Activated CD4-positive, alpha-beta T cell treated with anti-CD3 and anti-CD28 coated beads, Interleukin-2, Interleukin-6, amounts not matched to agents 100 ng/mL and 50 ng/mL, durations not matched to agents 16 hours and 8 hours (primary cell): ENCODE measurements at regions not wholly inside any gene's neighbourhood (a gene's known extent, or its start where the extent isn't known, plus 50 kb on each side); places are given as distances from the start of the nearest gene placed in this dataset.

Source experiments
- DNase-seq: peaks from one replicate; pipeline ENCODE4 v3.0.0-alpha.2; 2020

GRCh38 chr18:5091741-5092140, 105.3 kb downstream of the AKAIN1 start:
- no peak for DNase-seq

GRCh38 chr18:5075297-5075696, 121.8 kb downstream of the AKAIN1 start:
- no peak for DNase-seq

GRCh38 chr18:5073026-5073944, 123.8 kb downstream of the AKAIN1 start:
- peak; percentile 20 for DNase-seq

- DNase-seq, result no peak
Observed at GRCh38 chr18:5068851-5069250, 128.2 kb downstream of the AKAIN1 start.

- DNase-seq, result peak; percentile 33
Observed at GRCh38 chr18:5066380-5066977, 130.6 kb downstream of the AKAIN1 start.

- no peak for DNase-seq
Observed at GRCh38 chr18:5065615-5066014, 131.4 kb downstream of the AKAIN1 start.

GRCh38 chr18:5064841-5065370, 132.2 kb downstream of the AKAIN1 start:
- DNase-seq, result no peak

GRCh38 chr18:5061785-5062184, 135.3 kb downstream of the AKAIN1 start:
- no peak for DNase-seq

- DNase-seq, result no peak
Observed at GRCh38 chr18:5060543-5060942, 136.5 kb downstream of the AKAIN1 start.

GRCh38 chr18:5059696-5060032, 137.4 kb downstream of the AKAIN1 start:
- no peak for DNase-seq

- peak; percentile 6 for DNase-seq
Observed at GRCh38 chr18:5058768-5059695, 138.0 kb downstream of the AKAIN1 start.

GRCh38 chr18:5057386-5058348, 139.4 kb downstream of the AKAIN1 start:
- peak; percentile 62 for DNase-seq

- no peak for DNase-seq
Observed at GRCh38 chr18:5052491-5052890, 144.6 kb downstream of the AKAIN1 start.

- no peak for DNase-seq
Observed at GRCh38 chr18:5051207-5051606, 145.8 kb downstream of the AKAIN1 start.

- DNase-seq, result no peak
Observed at GRCh38 chr18:5049124-5049523, 147.9 kb downstream of the AKAIN1 start.

GRCh38 chr18:5040476-5040875, 156.6 kb downstream of the AKAIN1 start:
- no peak for DNase-seq

- DNase-seq, result no peak
Observed at GRCh38 chr18:5036523-5036922, 160.5 kb downstream of the AKAIN1 start.

GRCh38 chr18:5031216-5031615, 165.8 kb downstream of the AKAIN1 start:
- no peak for DNase-seq

GRCh38 chr18:5030636-5031035, 166.4 kb downstream of the AKAIN1 start:
- no peak for DNase-seq

GRCh38 chr18:5029592-5029991, 167.5 kb downstream of the AKAIN1 start:
- DNase-seq, result no peak

GRCh38 chr18:5024741-5025140, 172.3 kb downstream of the AKAIN1 start:
- DNase-seq, result no peak

GRCh38 chr18:5021558-5021957, 175.5 kb downstream of the AKAIN1 start:
- no peak for DNase-seq
